ENCODE measurements at regions not wholly inside any gene's neighbourhood (a gene's known extent, or its start where the extent isn't known, plus 50 kb on each side); places are given as distances from the start of the nearest gene placed in this dataset.

GRCh38 chr6:2378891-2379652, 133.7 kb upstream of the GMDS start:
- H3K36me3 ChIP-seq (ENCODE audit: insufficient read depth, low read length) = no peaks in the 10 kb centered on the region
- no peaks in the 10 kb centered on the region for H3K4me1 ChIP-seq (ENCODE audit: insufficient read depth, low read length)
- no peak overlapping the region for H3K9ac ChIP-seq (ENCODE audit: low read depth, low read length)
- no peaks in the 10 kb centered on the region for H3K9me3 ChIP-seq (ENCODE audit: control insufficient read depth, insufficient read depth, low read length)

- Histone ChIP-seq H3K4me1 (ENCODE audit: insufficient read depth, low read length) (no peaks in the 10 kb centered on the region), H3K36me3 (ENCODE audit: insufficient read depth, low read length) (no peaks in the 10 kb centered on the region), H3K9ac (ENCODE audit: low read depth, low read length) (no peak overlapping the region), H3K9me3 (ENCODE audit: control insufficient read depth, insufficient read depth, low read length) (no peaks in the 10 kb centered on the region)
Measured at GRCh38 chr6:2378046-2378657, 132.7 kb upstream of the GMDS start.

- H3K36me3 ChIP-seq (ENCODE audit: insufficient read depth, low read length) = no peaks in the 10 kb centered on the region
- H3K4me1 ChIP-seq (ENCODE audit: insufficient read depth, low read length) = no peaks in the 10 kb centered on the region
- H3K9me3 ChIP-seq (ENCODE audit: control insufficient read depth, insufficient read depth, low read length) = no peaks in the 10 kb centered on the region
- no peak overlapping the region for H3K9ac ChIP-seq (ENCODE audit: low read depth, low read length)
Measured at GRCh38 chr6:2376429-2377355, 131.3 kb upstream of the GMDS start.

GRCh38 chr6:2375443-2375842, 130.0 kb upstream of the GMDS start:
- no peaks in the 10 kb centered on the region for H3K36me3 ChIP-seq (ENCODE audit: insufficient read depth, low read length)
- no peaks in the 10 kb centered on the region for H3K4me1 ChIP-seq (ENCODE audit: insufficient read depth, low read length)
- H3K9ac ChIP-seq (ENCODE audit: low read depth, low read length) = no peak overlapping the region
- no peaks in the 10 kb centered on the region for H3K9me3 ChIP-seq (ENCODE audit: control insufficient read depth, insufficient read depth, low read length)

- Histone ChIP-seq H3K9me3 (ENCODE audit: control insufficient read depth, insufficient read depth, low read length) (no peaks in the 10 kb centered on the region), H3K9ac (ENCODE audit: low read depth, low read length) (no peak overlapping the region), H3K4me1 (ENCODE audit: insufficient read depth, low read length) (no peaks in the 10 kb centered on the region), H3K36me3 (ENCODE audit: insufficient read depth, low read length) (no peaks in the 10 kb centered on the region)
Measured at GRCh38 chr6:2369606-2370005, 124.2 kb upstream of the GMDS start.

GRCh38 chr6:2363211-2363610, 117.8 kb upstream of the GMDS start:
- Histone ChIP-seq H3K9ac (ENCODE audit: low read depth, low read length) (no peak overlapping the region), H3K36me3 (ENCODE audit: insufficient read depth, low read length) (no peaks in the 10 kb centered on the region), H3K9me3 (ENCODE audit: control insufficient read depth, insufficient read depth, low read length) (no peaks in the 10 kb centered on the region), H3K4me1 (ENCODE audit: insufficient read depth, low read length) (no peaks in the 10 kb centered on the region)

GRCh38 chr6:2361195-2361594, 115.8 kb upstream of the GMDS start:
- Histone ChIP-seq H3K9ac (ENCODE audit: low read depth, low read length) (no peak overlapping the region), H3K36me3 (ENCODE audit: insufficient read depth, low read length) (no peaks in the 10 kb centered on the region), H3K9me3 (ENCODE audit: control insufficient read depth, insufficient read depth, low read length) (no peaks in the 10 kb centered on the region), H3K4me1 (ENCODE audit: insufficient read depth, low read length) (no peaks in the 10 kb centered on the region)

GRCh38 chr6:2360716-2361115, 115.3 kb upstream of the GMDS start:
- H3K4me1 ChIP-seq (ENCODE audit: insufficient read depth, low read length) = no peaks in the 10 kb centered on the region
- H3K9me3 ChIP-seq (ENCODE audit: control insufficient read depth, insufficient read depth, low read length) = no peaks in the 10 kb centered on the region
- H3K36me3 ChIP-seq (ENCODE audit: insufficient read depth, low read length) = no peaks in the 10 kb centered on the region
- no peak overlapping the region for H3K9ac ChIP-seq (ENCODE audit: low read depth, low read length)

GRCh38 chr6:2360126-2360525, 114.7 kb upstream of the GMDS start:
- H3K9ac ChIP-seq (ENCODE audit: low read depth, low read length) = no peak overlapping the region
- no peaks in the 10 kb centered on the region for H3K4me1 ChIP-seq (ENCODE audit: insufficient read depth, low read length)
- no peaks in the 10 kb centered on the region for H3K9me3 ChIP-seq (ENCODE audit: control insufficient read depth, insufficient read depth, low read length)
- no peaks in the 10 kb centered on the region for H3K36me3 ChIP-seq (ENCODE audit: insufficient read depth, low read length)

- no peaks in the 10 kb centered on the region; the same call in 1 of the 2 replicates for H3K4me1 ChIP-seq (ENCODE audit: insufficient read depth, low read length)
- no peaks in the 10 kb centered on the region for H3K9me3 ChIP-seq (ENCODE audit: control insufficient read depth, insufficient read depth, low read length)
- no peaks in the 10 kb centered on the region for H3K36me3 ChIP-seq (ENCODE audit: insufficient read depth, low read length)
- no peak overlapping the region for H3K9ac ChIP-seq (ENCODE audit: low read depth, low read length)
Measured at GRCh38 chr6:2355150-2355549, 109.7 kb upstream of the GMDS start.

GRCh38 chr6:2354138-2354491, 108.7 kb upstream of the GMDS start:
- Histone ChIP-seq H3K4me1 (ENCODE audit: insufficient read depth, low read length) (no peaks in the 10 kb centered on the region; the same call in 1 of the 2 replicates), H3K9ac (ENCODE audit: low read depth, low read length) (no peak overlapping the region), H3K9me3 (ENCODE audit: control insufficient read depth, insufficient read depth, low read length) (no peaks in the 10 kb centered on the region), H3K36me3 (ENCODE audit: insufficient read depth, low read length) (no peaks in the 10 kb centered on the region)

GRCh38 chr6:2353412-2354137, 108.2 kb upstream of the GMDS start:
- Histone ChIP-seq H3K9ac (ENCODE audit: low read depth, low read length) (no peak overlapping the region), H3K36me3 (ENCODE audit: insufficient read depth, low read length) (no peaks in the 10 kb centered on the region), H3K4me1 (ENCODE audit: insufficient read depth, low read length) (no peaks in the 10 kb centered on the region; the same call in 1 of the 2 replicates), H3K9me3 (ENCODE audit: control insufficient read depth, insufficient read depth, low read length) (no peaks in the 10 kb centered on the region)

- no peaks in the 10 kb centered on the region for H3K36me3 ChIP-seq (ENCODE audit: insufficient read depth, low read length)
- H3K4me1 ChIP-seq (ENCODE audit: insufficient read depth, low read length) = no peaks in the 10 kb centered on the region; the same call in 1 of the 2 replicates
- no peaks in the 10 kb centered on the region for H3K9me3 ChIP-seq (ENCODE audit: control insufficient read depth, insufficient read depth, low read length)
- no peak overlapping the region for H3K9ac ChIP-seq (ENCODE audit: low read depth, low read length)
Measured at GRCh38 chr6:2351807-2352431, 106.5 kb upstream of the GMDS start.

GRCh38 chr6:2351090-2351489, 105.7 kb upstream of the GMDS start:
- no peaks in the 10 kb centered on the region for H3K36me3 ChIP-seq (ENCODE audit: insufficient read depth, low read length)
- no peaks in the 10 kb centered on the region for H3K9me3 ChIP-seq (ENCODE audit: control insufficient read depth, insufficient read depth, low read length)
- H3K9ac ChIP-seq (ENCODE audit: low read depth, low read length) = no peak overlapping the region
- no peaks in the 10 kb centered on the region; the same call in 1 of the 2 replicates for H3K4me1 ChIP-seq (ENCODE audit: insufficient read depth, low read length)

Data from ES-I3 (cell line).